HFFc6 (cell line): ENCODE measurements at regions not wholly inside any gene's neighbourhood (a gene's known extent, or its start where the extent isn't known, plus 50 kb on each side); places are given as distances from the start of the nearest gene placed in this dataset.

ENCODE experiments used
- DNase-seq: peaks from one replicate; pipeline ENCODE4 v3.0.0-alpha.2; 2018
- H3K27ac Mint-ChIP-seq: 2 replicates; pipeline ENCODE4 v1.8.0; 2020; ENCODE audit warnings: mild to moderate bottlenecking, mixed read lengths
- H3K27me3 Mint-ChIP-seq: 2 replicates; pipeline ENCODE4 v1.8.0; 2021; ENCODE audit warnings: mild to moderate bottlenecking, moderate library complexity, mixed read lengths; ENCODE audit not compliant: insufficient read depth
- H3K36me3 Mint-ChIP-seq: 2 replicates; pipeline ENCODE4 v1.8.0; 2021; ENCODE audit warnings: low read depth, mixed read lengths
- H3K4me1 Mint-ChIP-seq: 2 replicates; pipeline ENCODE4 v1.8.0; 2020; ENCODE audit warnings: low read depth, mixed read lengths
- H3K4me3 Mint-ChIP-seq: 2 replicates; pipeline ENCODE4 v1.8.0; 2020; ENCODE audit warnings: mild to moderate bottlenecking, moderate library complexity, mixed read lengths
- H3K9me3 Mint-ChIP-seq: 2 replicates; pipeline ENCODE4 v1.8.0; 2020; ENCODE audit warnings: mild to moderate bottlenecking, mixed read lengths
- CTCF ChIP-seq: fragments of 200-600 bp; sonication (generic); IDR thresholded peaks from 2 replicates; pipeline ENCODE4 v1.5.0; 2021; ENCODE audit warnings: antibody characterized with exemption, mild to moderate bottlenecking

- H3K36me3 Mint-ChIP-seq: no peaks in the 10 kb centered on the region
- H3K4me3 Mint-ChIP-seq: no peak overlapping the region
- H3K27ac Mint-ChIP-seq: no peak overlapping the region
- H3K9me3 Mint-ChIP-seq: peaks cover 5% of the 10 kb centered on the region
- no peak for TF ChIP-seq CTCF
- peaks cover 25% of the 10 kb centered on the region for H3K4me1 Mint-ChIP-seq
- peaks cover 17% of the 10 kb centered on the region for H3K27me3 Mint-ChIP-seq
- DNase-seq: no peak
Observed at GRCh38 chr16:48099455-48099854, 56.3 kb downstream of the ABCC12 start.

- no peak for TF ChIP-seq CTCF
- Mint-ChIP-seq H3K27ac (no peak overlapping the region), H3K4me3 (no peak overlapping the region), H3K9me3 (peaks cover 5% of the 10 kb centered on the region), H3K27me3 (peaks cover 15% of the 10 kb centered on the region), H3K36me3 (no peaks in the 10 kb centered on the region), H3K4me1 (peaks cover 25% of the 10 kb centered on the region)
- peak; percentile 16 for DNase-seq
Observed at GRCh38 chr16:48098472-48098871, 57.3 kb downstream of the ABCC12 start.

GRCh38 chr16:48091117-48091516 is 64.7 kb downstream of the ABCC12 start:
- Mint-ChIP-seq H3K27ac (no peak overlapping the region), H3K4me1 (peaks cover 12% of the 10 kb centered on the region), H3K9me3 (peaks cover 5% of the 10 kb centered on the region), H3K36me3 (no peaks in the 10 kb centered on the region), H3K4me3 (no peak overlapping the region), H3K27me3 (peaks cover 20% of the 10 kb centered on the region)
- DNase-seq: no peak
- TF ChIP-seq CTCF: no peak

- no peak overlapping the region for H3K4me3 Mint-ChIP-seq
- no peak for TF ChIP-seq CTCF
- H3K27ac Mint-ChIP-seq: no peak overlapping the region
- H3K4me1 Mint-ChIP-seq: peaks cover 20% of the 10 kb centered on the region
- peaks cover 23% of the 10 kb centered on the region for H3K27me3 Mint-ChIP-seq
- H3K36me3 Mint-ChIP-seq: no peaks in the 10 kb centered on the region
- H3K9me3 Mint-ChIP-seq: no peaks in the 10 kb centered on the region
- DNase-seq: no peak
Observed at GRCh38 chr16:48089053-48089792, 66.6 kb downstream of the ABCC12 start.

GRCh38 chr16:48087639-48088038 is 68.2 kb downstream of the ABCC12 start:
- Mint-ChIP-seq H3K27me3 (peaks cover 22% of the 10 kb centered on the region), H3K4me1 (peaks cover 23% of the 10 kb centered on the region), H3K36me3 (no peaks in the 10 kb centered on the region), H3K9me3 (no peaks in the 10 kb centered on the region), H3K27ac (no peak overlapping the region), H3K4me3 (no peak overlapping the region)
- no peak for TF ChIP-seq CTCF
- DNase-seq: peak; percentile 6
